ENCODE measurements at regions not wholly inside any gene's neighbourhood (a gene's known extent, or its start where the extent isn't known, plus 50 kb on each side); places are given as distances from the start of the nearest gene placed in this dataset.

DNA sequence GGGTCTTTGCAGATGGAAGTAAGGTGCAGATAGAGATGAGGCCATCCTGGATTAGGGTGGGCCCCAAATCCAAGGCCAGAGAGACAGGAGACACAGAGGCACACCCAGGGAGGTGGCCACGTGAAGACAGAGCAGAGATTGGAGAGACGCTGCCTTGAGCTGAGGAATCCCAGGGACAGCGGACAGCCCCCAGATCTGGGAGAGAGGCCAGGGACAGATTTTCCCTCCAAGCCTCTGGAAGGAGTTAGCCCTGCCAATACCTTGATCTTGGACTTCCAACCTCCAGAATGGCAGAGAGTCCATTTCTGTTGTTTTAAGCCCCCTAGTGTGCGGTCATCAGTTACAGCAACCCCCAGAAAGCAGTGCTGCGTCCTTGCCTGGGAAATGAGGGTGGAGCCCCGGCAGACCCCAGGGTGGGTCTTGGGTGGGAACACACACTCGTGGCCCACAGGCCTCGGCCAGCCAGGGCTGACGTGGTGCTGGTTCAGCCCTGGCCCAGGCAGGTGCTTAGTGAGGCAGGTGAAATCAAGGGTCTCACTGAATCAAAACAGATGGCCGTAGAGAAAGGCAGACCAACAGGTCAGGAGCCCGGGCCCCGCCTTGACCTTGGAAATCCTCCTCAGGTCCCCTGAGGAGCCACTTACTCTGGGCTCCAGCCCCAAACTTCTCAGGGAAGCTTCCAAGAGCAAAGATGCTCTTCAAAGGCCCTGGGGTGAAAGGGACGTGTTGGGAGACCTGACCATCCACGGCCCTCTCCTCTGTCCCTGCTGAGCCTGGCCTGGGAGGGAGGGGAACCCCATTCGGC lies 169.3 kb downstream of the RBFOX3 start:
- DNase-seq (ENCODE audit: low spot score) (no peak), FAIRE-seq (no peak), ATAC-seq (no peak)
- no peaks in the 10 kb centered on the region for H3K79me2 ChIP-seq (ENCODE audit: insufficient read depth, low read length)
- peaks cover 27 to 85% of the 10 kb centered on the region in 2 experiments for H3K27me3 ChIP-seq (ENCODE audit: control insufficient read depth in 1 of 2, insufficient read depth in 2 of 2, low read length in 2 of 2)
- H3K4me1 ChIP-seq (ENCODE audit: insufficient read depth, low read length): no peaks in the 10 kb centered on the region
- no peak overlapping the region for H2AFZ ChIP-seq (ENCODE audit: low read length)
- H3K27ac ChIP-seq (ENCODE audit: extremely low read length, insufficient read depth, low read length): no peak overlapping the region
- H3K9me3 ChIP-seq (ENCODE audit: low read length): no peaks in the 10 kb centered on the region
- POLR2A ChIA-PET: no interaction called here
- no peaks in the 10 kb centered on the region for H3K36me3 ChIP-seq (replicated peaks in 1 of 2; ENCODE audit: control insufficient read depth in 1 of 2, insufficient read depth in 2 of 2, low read length in 2 of 2)
- no peak overlapping the region for H3K4me3 ChIP-seq (replicated peaks in 1 of 3; ENCODE audit: insufficient read depth in 1 of 3, low read depth in 2 of 3, low read length in 3 of 3)
- no peak overlapping the region for H3K4me2 ChIP-seq (ENCODE audit: low read depth, low read length)
- WGBS (ENCODE audit: low lambda C conversion rate): 37% methylated on average over 9 of the region's 15 CpGs
- TF ChIP-seq PHB2 (IDR thresholded peaks at IDR 0.05; ENCODE audit: partially characterized antibody): no peak
- TF ChIP-seq TOPORS (CRISPR knock-in tag; IDR thresholded peaks at IDR 0.05): no peak
- no peak for TF ChIP-seq TBP (CRISPR knock-in tag; IDR thresholded peaks at IDR 0.05)
- no peak for TF ChIP-seq HES4 (CRISPR knock-in tag; IDR thresholded peaks at IDR 0.05; ENCODE audit: borderline replicate concordance)
- TF ChIP-seq FOXO1 (CRISPR knock-in tag; IDR thresholded peaks at IDR 0.05): no peak
- no peak for TF ChIP-seq ZNF768 (CRISPR knock-in tag; IDR thresholded peaks at IDR 0.05)
- TF ChIP-seq FOSL1 (CRISPR knock-in tag; IDR thresholded peaks at IDR 0.05; ENCODE audit: borderline replicate concordance): no peak
- no peak for TF ChIP-seq ZNF816 (CRISPR knock-in tag; IDR thresholded peaks at IDR 0.05; ENCODE audit: borderline replicate concordance)
- no peak overlapping the region for H3K9ac ChIP-seq (ENCODE audit: insufficient read depth, low read depth, low read length)
- in situ Hi-C loops (cut with HindIII; ENCODE audit: extremely low pct_ligation_motif_present, low pct_unique_long_range_greater_than_20kb): no loop called here
- no TSS peak for BruUV-seq (replicated peaks)
- no peaks in the 10 kb centered on the region for H4K20me1 ChIP-seq (ENCODE audit: insufficient read depth, low read length)
- CTCF ChIA-PET (ENCODE audit: low intra/inter-chr PET ratio, low total read pairs): no interaction called here
- intact Hi-C loops (cut with micrococcal nuclease; ENCODE audit: unreplicated experiment): no loop called here

DNA sequence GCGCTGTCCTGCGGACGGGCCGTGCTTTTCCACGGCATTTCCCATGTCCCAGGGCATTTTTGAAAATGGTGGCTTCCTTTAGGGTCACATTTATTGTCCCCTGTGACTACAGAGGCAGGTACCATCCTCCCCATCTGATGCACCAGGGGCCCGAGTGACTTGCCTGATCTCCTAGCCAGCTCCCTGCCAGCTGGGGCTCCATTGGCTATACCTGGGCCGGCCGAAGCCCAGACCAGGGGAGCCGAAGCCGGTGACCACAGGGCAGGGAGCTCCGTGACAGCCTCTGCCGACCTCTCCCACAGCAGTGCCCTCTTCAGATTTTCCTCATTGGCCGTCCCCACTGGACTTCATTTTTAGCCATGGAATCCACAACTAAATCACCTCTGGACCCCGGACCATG lies 170.6 kb downstream of the RBFOX3 start:
- FAIRE-seq (no peak), ATAC-seq (no peak), DNase-seq (ENCODE audit: low spot score) (no peak)
- no peaks in the 10 kb centered on the region for H3K79me2 ChIP-seq (ENCODE audit: insufficient read depth, low read length)
- 27% methylated on average over 14 of the region's 14 CpGs for WGBS (ENCODE audit: low lambda C conversion rate)
- no TSS peak for BruUV-seq (replicated peaks)
- H3K27me3 ChIP-seq (ENCODE audit: control insufficient read depth in 1 of 2, insufficient read depth in 2 of 2, low read length in 2 of 2): peaks cover 25 to 85% of the 10 kb centered on the region in 2 experiments
- H3K9ac ChIP-seq (ENCODE audit: insufficient read depth, low read depth, low read length): no peak overlapping the region
- ChIA-PET CTCF (ENCODE audit: low intra/inter-chr PET ratio, low total read pairs) (no interaction called here), POLR2A (no interaction called here)
- no peak overlapping the region for H3K27ac ChIP-seq (ENCODE audit: extremely low read length, insufficient read depth, low read length)
- intact Hi-C loops (cut with micrococcal nuclease; ENCODE audit: unreplicated experiment): no loop called here
- no peaks in the 10 kb centered on the region for H4K20me1 ChIP-seq (ENCODE audit: insufficient read depth, low read length)
- no peaks in the 10 kb centered on the region for H3K36me3 ChIP-seq (replicated peaks in 1 of 2; ENCODE audit: control insufficient read depth in 1 of 2, insufficient read depth in 2 of 2, low read length in 2 of 2)
- H3K9me3 ChIP-seq (ENCODE audit: low read length): no peaks in the 10 kb centered on the region
- H3K4me1 ChIP-seq (ENCODE audit: insufficient read depth, low read length): no peaks in the 10 kb centered on the region
- in situ Hi-C loops (cut with HindIII; ENCODE audit: extremely low pct_ligation_motif_present, low pct_unique_long_range_greater_than_20kb): no loop called here
- H3K4me3 ChIP-seq (replicated peaks in 1 of 3; ENCODE audit: insufficient read depth in 1 of 3, low read depth in 2 of 3, low read length in 3 of 3): no peak overlapping the region
- H2AFZ ChIP-seq (ENCODE audit: low read length): no peak overlapping the region
- no peak overlapping the region for H3K4me2 ChIP-seq (ENCODE audit: low read depth, low read length)
- TF ChIP-seq JARID2 (CRISPR knock-in tag; IDR thresholded peaks at IDR 0.05; ENCODE audit: insufficient replicate concordance) (no peak), PCBP1 (IDR thresholded peaks at IDR 0.05; ENCODE audit: borderline replicate concordance, low read depth, low read length) (no peak), AKAP8 (CRISPR knock-in tag; IDR thresholded peaks at IDR 0.05) (no peak)
- TF ChIP-seq, protein P1, sequence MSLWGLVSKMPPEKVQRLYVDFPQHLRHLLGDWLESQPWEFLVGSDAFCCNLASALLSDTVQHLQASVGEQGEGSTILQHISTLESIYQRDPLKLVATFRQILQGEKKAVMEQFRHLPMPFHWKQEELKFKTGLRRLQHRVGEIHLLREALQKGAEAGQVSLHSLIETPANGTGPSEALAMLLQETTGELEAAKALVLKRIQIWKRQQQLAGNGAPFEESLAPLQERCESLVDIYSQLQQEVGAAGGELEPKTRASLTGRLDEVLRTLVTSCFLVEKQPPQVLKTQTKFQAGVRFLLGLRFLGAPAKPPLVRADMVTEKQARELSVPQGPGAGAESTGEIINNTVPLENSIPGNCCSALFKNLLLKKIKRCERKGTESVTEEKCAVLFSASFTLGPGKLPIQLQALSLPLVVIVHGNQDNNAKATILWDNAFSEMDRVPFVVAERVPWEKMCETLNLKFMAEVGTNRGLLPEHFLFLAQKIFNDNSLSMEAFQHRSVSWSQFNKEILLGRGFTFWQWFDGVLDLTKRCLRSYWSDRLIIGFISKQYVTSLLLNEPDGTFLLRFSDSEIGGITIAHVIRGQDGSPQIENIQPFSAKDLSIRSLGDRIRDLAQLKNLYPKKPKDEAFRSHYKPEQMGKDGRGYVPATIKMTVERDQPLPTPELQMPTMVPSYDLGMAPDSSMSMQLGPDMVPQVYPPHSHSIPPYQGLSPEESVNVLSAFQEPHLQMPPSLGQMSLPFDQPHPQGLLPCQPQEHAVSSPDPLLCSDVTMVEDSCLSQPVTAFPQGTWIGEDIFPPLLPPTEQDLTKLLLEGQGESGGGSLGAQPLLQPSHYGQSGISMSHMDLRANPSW (CRISPR knock-in tag; IDR thresholded peaks at IDR 0.05; ENCODE audit: borderline replicate concordance): no peak
- TF ChIP-seq, protein P2, sequence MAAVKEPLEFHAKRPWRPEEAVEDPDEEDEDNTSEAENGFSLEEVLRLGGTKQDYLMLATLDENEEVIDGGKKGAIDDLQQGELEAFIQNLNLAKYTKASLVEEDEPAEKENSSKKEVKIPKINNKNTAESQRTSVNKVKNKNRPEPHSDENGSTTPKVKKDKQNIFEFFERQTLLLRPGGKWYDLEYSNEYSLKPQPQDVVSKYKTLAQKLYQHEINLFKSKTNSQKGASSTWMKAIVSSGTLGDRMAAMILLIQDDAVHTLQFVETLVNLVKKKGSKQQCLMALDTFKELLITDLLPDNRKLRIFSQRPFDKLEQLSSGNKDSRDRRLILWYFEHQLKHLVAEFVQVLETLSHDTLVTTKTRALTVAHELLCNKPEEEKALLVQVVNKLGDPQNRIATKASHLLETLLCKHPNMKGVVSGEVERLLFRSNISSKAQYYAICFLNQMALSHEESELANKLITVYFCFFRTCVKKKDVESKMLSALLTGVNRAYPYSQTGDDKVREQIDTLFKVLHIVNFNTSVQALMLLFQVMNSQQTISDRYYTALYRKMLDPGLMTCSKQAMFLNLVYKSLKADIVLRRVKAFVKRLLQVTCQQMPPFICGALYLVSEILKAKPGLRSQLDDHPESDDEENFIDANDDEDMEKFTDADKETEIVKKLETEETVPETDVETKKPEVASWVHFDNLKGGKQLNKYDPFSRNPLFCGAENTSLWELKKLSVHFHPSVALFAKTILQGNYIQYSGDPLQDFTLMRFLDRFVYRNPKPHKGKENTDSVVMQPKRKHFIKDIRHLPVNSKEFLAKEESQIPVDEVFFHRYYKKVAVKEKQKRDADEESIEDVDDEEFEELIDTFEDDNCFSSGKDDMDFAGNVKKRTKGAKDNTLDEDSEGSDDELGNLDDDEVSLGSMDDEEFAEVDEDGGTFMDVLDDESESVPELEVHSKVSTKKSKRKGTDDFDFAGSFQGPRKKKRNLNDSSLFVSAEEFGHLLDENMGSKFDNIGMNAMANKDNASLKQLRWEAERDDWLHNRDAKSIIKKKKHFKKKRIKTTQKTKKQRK (IDR thresholded peaks at IDR 0.05; ENCODE audit: low read length): no peak

Data from HepG2 (cell line).